AG08395 (cell line): ENCODE measurements at regions not wholly inside any gene's neighbourhood (a gene's known extent, or its start where the extent isn't known, plus 50 kb on each side); places are given as distances from the start of the nearest gene placed in this dataset.

Experiments
- DNase-seq: peaks from one replicate; pipeline ENCODE4 v3.0.0; 2012; ENCODE audit warnings: mixed read lengths, low spot score

- no peak for DNase-seq
Observed at GRCh38 chr15:31263751-31264558, 62.7 kb upstream of the KLF13 start.

DNA sequence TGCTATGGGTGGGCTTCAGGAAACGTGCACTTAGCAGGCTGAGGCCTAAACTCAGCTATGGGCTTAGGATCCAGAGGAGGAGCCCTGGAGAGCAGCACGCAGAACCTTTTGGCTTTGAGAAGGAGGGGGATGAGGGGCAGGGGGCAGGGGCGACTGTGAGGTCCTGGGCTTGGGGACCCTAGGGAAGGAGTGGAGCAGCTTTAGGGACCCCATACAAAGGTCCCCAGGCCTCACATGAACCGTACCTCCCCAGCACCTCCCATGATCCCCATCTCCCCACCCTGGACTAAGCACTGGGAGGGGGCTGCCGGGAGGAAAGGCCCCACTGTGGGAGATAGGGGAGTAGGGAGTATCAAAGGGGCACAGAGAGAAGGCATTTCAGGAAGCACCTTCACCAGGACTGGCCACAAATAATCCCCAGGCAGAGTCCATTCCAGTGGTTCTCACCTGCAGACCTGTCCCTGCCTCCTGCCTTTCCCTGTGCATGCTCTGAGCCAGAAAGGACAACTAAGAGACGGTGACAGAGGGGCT is 62.0 kb upstream of the KLF13 start:
- no peak for DNase-seq

GRCh38 chr15:31265090-31265870 is 61.4 kb upstream of the KLF13 start:
- no peak for DNase-seq

DNA sequence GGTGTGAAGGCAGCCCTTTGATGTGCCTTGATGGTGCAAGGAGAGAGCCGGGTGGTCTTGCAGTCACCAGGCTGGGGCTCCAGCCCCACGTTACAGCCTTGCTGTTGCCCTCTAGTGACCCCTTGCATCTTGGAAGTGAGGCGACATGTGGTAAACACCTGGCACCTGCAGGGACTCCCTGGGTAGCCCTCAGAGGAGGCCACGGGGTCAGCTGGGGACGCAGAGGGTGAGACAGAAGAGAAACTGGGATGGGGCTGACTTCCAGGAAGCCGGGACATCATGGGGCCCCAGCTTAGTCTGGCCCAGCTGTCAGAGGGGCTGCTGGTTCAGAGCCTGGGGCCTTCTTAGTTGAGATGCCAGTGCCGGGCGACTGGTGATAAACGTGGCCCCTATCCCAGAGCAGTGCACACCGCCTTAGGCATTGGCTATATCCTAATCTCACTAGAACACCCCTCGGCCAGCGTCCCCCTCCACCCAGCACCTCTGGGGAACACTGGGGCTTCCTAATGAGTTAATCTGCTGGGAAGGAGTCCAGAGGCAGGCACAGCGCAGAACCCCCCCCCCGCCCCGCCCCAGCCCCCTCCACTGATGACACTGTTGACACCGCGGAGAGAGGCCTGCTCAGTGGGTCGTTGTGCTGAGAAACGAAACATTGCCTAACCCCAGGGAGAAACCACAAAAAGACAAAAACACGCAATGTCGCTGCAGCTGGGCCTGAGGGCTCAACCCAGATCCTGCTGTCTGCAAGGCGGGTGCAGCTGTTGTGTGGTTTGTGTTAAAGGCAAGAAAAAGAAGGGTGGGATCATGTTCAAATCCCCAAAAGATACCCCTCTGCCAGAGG is 60.5 kb upstream of the KLF13 start:
- peak; percentile 55 for DNase-seq

DNA sequence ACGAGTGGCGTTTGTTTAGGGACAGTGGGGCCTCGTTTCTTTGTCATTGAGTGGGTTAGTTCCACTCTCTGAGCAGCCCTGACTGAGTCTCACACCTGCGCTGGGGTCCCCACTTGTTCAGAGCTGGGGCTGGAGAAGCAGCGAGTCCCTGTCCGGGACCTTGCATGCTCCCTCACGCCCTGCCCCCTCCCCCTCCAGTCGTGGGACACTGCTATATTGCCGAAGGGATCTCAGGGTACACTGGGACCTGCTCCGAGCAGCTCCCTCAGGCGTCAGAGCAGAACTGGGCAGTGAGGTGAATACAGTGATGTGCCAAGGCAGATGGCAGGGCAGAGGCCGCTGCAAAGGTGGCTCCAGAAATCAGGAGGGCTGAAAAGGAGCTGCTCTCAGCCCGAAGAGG is 59.9 kb upstream of the KLF13 start:
- DNase-seq, result no peak

DNA sequence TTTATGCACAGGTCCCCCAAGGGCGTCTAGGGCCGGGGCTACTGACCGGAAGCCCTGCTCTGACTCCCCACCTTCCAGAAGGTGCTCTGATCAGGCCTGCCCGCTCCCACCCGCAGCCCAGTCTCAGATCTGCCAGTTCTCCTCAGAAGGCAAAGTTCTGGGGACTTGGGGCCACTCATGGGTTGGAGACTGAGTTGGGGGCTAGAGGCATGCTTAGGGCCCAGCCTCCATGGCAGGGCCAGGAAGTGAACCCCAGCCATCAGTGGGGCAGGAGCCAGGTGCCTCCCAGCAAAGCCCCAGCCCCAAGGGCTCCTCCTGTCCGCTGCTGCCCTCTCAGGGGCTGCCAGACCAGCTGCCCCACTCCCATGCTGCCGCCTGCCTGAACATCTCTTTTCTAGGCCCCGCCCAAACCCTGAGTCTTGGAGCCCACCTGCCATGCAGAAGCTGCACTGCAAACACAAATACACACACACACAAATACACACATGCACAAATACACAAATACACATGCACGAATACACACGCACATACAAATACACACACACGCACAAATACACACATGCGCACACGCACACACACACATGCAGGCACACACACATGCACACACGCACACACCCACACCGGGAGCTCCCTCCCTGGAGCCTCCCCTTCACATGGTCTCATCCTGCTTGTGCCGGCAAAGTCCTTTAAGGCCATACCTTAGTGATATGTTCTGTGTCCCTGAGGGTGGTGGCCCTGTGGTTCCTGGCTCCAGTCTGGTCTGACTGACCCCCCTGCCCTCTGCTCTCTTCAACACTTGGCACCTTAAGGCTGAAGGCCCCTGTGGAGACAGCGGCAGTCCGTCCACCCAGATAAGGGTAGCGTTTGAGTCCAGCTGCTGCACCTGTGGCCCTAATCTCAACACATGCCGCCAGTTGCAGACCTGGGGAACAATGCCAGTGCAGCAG is 59.2 kb upstream of the KLF13 start:
- no peak for DNase-seq

GRCh38 chr15:31268108-31268501 is 58.5 kb upstream of the KLF13 start:
- DNase-seq, result no peak

DNA sequence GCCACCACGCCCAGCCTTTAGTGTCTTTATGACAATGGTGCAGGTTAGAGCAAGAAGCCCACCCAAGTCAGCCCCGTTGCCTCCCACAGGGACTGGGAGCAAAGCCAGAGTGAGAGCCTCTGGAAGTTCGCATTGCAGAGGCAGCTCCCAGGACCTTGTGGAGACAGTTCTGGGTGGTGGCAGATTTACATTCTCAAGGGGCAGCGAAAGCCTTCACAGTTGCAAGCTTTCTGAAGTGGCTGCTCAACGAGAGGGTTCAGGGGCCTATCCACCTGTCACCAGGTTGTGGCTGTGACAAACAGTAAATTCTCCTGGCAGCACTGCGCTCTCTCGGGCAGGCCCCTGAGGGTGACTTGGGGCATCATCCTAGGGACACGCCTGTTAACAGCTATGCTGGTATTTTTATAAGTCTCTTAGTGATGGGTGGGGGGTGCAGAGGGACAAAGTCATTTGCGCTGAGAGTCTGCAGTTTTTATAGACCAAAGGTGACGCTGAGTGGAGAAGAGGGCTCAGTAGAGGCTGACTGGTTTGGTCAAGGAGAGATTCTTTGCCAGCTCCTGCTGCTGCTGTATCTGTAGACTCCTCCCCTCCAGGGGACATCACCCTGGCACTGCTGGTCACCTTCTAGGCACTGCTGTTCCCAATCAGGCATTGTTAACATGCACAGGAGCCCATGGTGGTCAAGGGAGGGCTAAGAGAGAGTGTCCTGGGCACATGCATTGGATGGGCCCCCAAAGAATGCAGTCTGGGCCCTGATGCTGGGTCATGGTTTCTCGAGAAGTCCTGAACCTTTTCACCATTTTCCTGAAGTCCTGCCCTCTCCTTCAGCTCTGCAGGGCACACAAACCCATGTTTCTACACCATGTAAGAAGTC is 57.5 kb upstream of the KLF13 start:
- no peak for DNase-seq

GRCh38 chr15:31269816-31270575 is 56.6 kb upstream of the KLF13 start:
- DNase-seq, result no peak

- DNase-seq, result no peak
Observed at GRCh38 chr15:31270767-31271166, 55.9 kb upstream of the KLF13 start.

GRCh38 chr15:31271224-31271635 is 55.4 kb upstream of the KLF13 start:
- no peak for DNase-seq

GRCh38 chr15:31271711-31272557 is 54.7 kb upstream of the KLF13 start:
- DNase-seq, result no peak

- DNase-seq, result no peak
Observed at GRCh38 chr15:31272558-31273257, 53.9 kb upstream of the KLF13 start.

DNA sequence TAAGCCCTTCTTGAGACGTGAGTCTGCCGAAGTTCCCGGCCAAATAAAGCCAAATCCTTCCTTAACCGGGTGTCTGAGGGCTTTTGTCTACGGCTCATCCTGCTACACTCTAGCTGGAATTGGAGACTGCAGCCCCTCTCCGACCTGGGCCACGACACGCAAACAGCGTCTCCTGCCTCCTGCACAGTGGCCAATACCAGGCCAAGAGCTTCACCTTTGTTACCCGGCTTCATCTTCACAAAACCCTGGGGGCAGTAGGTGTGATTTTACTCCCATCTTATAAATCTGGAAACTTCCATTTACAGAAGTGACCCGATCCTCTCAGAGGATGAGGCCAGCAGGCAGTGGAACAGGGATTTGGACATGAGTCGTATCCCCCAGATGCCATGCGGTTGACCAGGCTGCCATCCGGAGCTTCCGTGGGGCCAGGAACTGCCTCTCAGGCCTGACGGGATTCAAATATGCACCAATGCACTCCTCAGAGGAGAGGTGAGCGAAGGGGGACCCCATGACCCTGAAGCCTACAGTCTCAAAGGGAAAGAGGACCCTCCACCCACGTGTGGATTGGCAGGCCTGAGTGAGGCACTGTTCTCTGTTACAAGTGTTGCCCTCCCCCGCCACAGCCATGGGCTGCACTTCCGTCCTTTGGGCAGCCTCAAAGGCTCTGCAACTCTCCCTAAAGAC is 53.2 kb upstream of the KLF13 start:
- no peak for DNase-seq

DNA sequence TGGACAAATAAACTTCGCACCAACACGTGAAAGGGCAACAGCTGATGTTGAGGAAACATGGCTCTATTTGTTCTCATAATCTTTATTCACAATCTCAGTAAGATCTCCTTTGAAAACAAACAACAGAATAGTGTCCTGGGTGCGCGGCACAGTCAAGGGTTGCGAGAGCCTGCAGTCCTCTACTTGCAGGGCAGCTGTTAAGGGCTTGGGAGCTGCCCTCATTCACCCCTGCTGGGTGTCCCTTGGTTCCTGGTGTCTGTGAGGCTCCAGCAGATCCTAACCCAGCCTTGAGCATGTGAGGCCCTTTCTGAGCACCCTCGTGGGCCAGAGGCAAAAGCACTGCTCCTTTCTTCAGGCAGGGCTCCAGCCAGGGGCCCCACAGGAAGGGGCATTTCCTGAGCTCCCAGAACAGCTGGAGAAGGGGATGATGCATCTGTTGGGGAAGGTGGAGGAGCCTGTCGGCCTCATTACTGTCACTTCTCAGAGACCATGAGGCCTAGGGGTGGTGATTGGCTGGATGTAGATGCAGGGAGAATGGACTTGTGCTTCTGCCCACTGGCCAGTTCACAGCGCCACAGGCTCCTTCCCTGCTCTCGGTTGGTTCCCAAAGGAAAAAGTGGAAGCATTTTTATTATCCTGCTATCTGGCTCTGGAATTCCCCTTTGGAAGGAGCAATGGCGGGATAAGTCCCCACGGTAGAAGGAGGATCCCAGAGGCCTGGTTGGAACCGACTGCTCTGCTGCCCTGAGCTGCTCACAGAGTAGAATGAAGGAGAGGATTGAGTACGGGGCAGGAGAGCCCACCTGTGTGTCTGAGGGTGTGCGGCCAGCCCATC is 51.9 kb upstream of the KLF13 start:
- no peak for DNase-seq
